OCI-LY3 (cell line): ENCODE measurements at regions not wholly inside any gene's neighbourhood (a gene's known extent, or its start where the extent isn't known, plus 50 kb on each side); places are given as distances from the start of the nearest gene placed in this dataset.

ENCODE experiments used
- H2AFZ ChIP-seq: fragments of 200-600, 300-600 bp; shearing (Covaris generic); 2 replicates; pipeline ENCODE4 v1.6.0; 2014; ENCODE audit warnings: antibody characterized with exemption, low read depth, low read length
- H3K27ac ChIP-seq: fragments of 200-600, 300-600 bp; sonication (generic); 2 replicates; pipeline ENCODE4 v1.5.1; 2014; ENCODE audit warnings: mild to moderate bottlenecking, low read length, moderate library complexity, mixed read lengths
- H3K27me3 ChIP-seq: fragments of 200-600, 300-600 bp; sonication (generic); 2 replicates; pipeline ENCODE4 v1.6.1; 2014; ENCODE audit warnings: low read depth, low read length, mixed read lengths
- H3K36me3 ChIP-seq: fragments of 200-600, 300-600 bp; sonication (generic); replicated peaks from 2 replicates; pipeline ENCODE3; 2014; ENCODE audit warnings: low read depth, low read length, mixed read lengths
- H3K4me1 ChIP-seq: fragments of 300-600, 200-600 bp; sonication (generic); 2 replicates; pipeline ENCODE4 v1.6.1; 2014; ENCODE audit warnings: low read length, mixed read lengths
- H3K4me2 ChIP-seq: fragments of 200-600, 300-600 bp; sonication (generic); 2 replicates; pipeline ENCODE4 v1.6.1; 2014; ENCODE audit warnings: low read length, mixed read lengths
- H3K4me3 ChIP-seq: fragments of 300-600, 200-600 bp; sonication (generic); 2 replicates; pipeline ENCODE4 v1.5.1; 2014; ENCODE audit warnings: antibody characterized with exemption, mild to moderate bottlenecking, low read length, moderate library complexity
- H3K79me2 ChIP-seq: fragments of 300-600, 200-600 bp; shearing (Covaris generic); 2 replicates; pipeline ENCODE4 v1.6.1; 2014; ENCODE audit warnings: mild to moderate bottlenecking, low read length, mixed read lengths
- H3K9ac ChIP-seq: fragments of 300-600, 200-600 bp; shearing (Covaris generic); 2 replicates; pipeline ENCODE4 v1.6.0; 2014; ENCODE audit warnings: mild to moderate bottlenecking, low read length, moderate library complexity
- H3K9me3 ChIP-seq: fragments of 200-600, 300-600 bp; shearing (Covaris generic); 2 replicates; pipeline ENCODE4 v1.6.1; 2014; ENCODE audit warnings: low read length, mixed read lengths; ENCODE audit not compliant: insufficient read depth
- H4K20me1 ChIP-seq: fragments of 200-600, 300-600 bp; sonication (generic); 2 replicates; pipeline ENCODE4 v1.6.1; 2016; ENCODE audit warnings: low read length, mixed read lengths; ENCODE audit not compliant: insufficient read depth
- CTCF ChIP-seq: fragments of 200-600, 300-600 bp; sonication (generic); IDR thresholded peaks from 2 replicates; pipeline ENCODE4 v1.5.1; 2014; ENCODE audit warnings: antibody characterized with exemption, low read length, low read depth
- EZH2phosphoT487 ChIP-seq: fragments of 200-600 bp; shearing (Covaris generic); IDR thresholded peaks from 2 replicates; pipeline ENCODE4 v1.6.1; 2018; ENCODE audit warnings: antibody characterized with exemption, mixed run types, low read depth

- H2AFZ ChIP-seq, result no peak overlapping the region
- no peak overlapping the region for H3K4me2 ChIP-seq
- no peak overlapping the region for H3K9ac ChIP-seq
- H3K79me2 ChIP-seq, result no peaks in the 10 kb centered on the region
- no peaks in the 10 kb centered on the region for H3K9me3 ChIP-seq
- H3K36me3 ChIP-seq, result no peaks in the 10 kb centered on the region
- no peak overlapping the region for H3K4me3 ChIP-seq
- no peak overlapping the region for H3K27ac ChIP-seq
- TF ChIP-seq EZH2phosphoT487 (no peak), CTCF (no peak)
- H3K27me3 ChIP-seq, result no peaks in the 10 kb centered on the region
- no peaks in the 10 kb centered on the region for H4K20me1 ChIP-seq
- no peaks in the 10 kb centered on the region for H3K4me1 ChIP-seq
These were observed 139.5 kb upstream of the GUCY1A2 start for GRCh38 chr11:107157809-107158187.

- no peak for TF ChIP-seq EZH2phosphoT487
- no peak for TF ChIP-seq CTCF
- Histone ChIP-seq H3K36me3 (no peaks in the 10 kb centered on the region), H3K4me2 (no peak overlapping the region), H3K4me3 (no peak overlapping the region), H3K27me3 (no peaks in the 10 kb centered on the region), H3K27ac (no peak overlapping the region), H4K20me1 (no peaks in the 10 kb centered on the region), H3K9ac (no peak overlapping the region), H3K9me3 (no peaks in the 10 kb centered on the region), H2AFZ (no peak overlapping the region), H3K4me1 (no peaks in the 10 kb centered on the region), H3K79me2 (no peaks in the 10 kb centered on the region)
These were observed 139.0 kb upstream of the GUCY1A2 start for GRCh38 chr11:107157146-107157808.

GRCh38 chr11:107151579-107151978, 133.3 kb upstream of the GUCY1A2 start:
- H3K36me3 ChIP-seq, result no peaks in the 10 kb centered on the region
- H3K4me1 ChIP-seq, result no peaks in the 10 kb centered on the region
- H3K9me3 ChIP-seq, result no peaks in the 10 kb centered on the region
- H3K4me3 ChIP-seq, result no peak overlapping the region
- H3K9ac ChIP-seq, result no peak overlapping the region
- H3K4me2 ChIP-seq, result no peak overlapping the region
- no peaks in the 10 kb centered on the region for H3K27me3 ChIP-seq
- no peaks in the 10 kb centered on the region for H4K20me1 ChIP-seq
- no peak overlapping the region for H2AFZ ChIP-seq
- TF ChIP-seq EZH2phosphoT487 (no peak), CTCF (no peak)
- H3K27ac ChIP-seq, result no peak overlapping the region
- H3K79me2 ChIP-seq, result no peaks in the 10 kb centered on the region

GRCh38 chr11:107151158-107151557, 132.9 kb upstream of the GUCY1A2 start:
- Histone ChIP-seq H2AFZ (no peak overlapping the region), H3K36me3 (no peaks in the 10 kb centered on the region), H3K9me3 (no peaks in the 10 kb centered on the region), H3K27ac (no peak overlapping the region), H3K4me2 (no peak overlapping the region), H3K27me3 (no peaks in the 10 kb centered on the region), H3K9ac (no peak overlapping the region), H3K4me3 (no peak overlapping the region), H4K20me1 (no peaks in the 10 kb centered on the region), H3K4me1 (no peaks in the 10 kb centered on the region), H3K79me2 (no peaks in the 10 kb centered on the region)
- TF ChIP-seq CTCF (no peak), EZH2phosphoT487 (no peak)
